Endothelial cell (in vitro differentiated cells): ENCODE measurements at regions not wholly inside any gene's neighbourhood (a gene's known extent, or its start where the extent isn't known, plus 50 kb on each side); places are given as distances from the start of the nearest gene placed in this dataset.

ENCODE experiments used
- DNase-seq: peaks from one replicate; pipeline ENCODE4 v3.0.0; 2021; ENCODE audit warnings: low spot score
- H3K27ac Mint-ChIP-seq: one replicate; pipeline ENCODE4 v1.8.0; 2021; ENCODE audit warnings: mixed read lengths, inconsistent platforms; ENCODE audit not compliant: unreplicated experiment
- H3K27me3 Mint-ChIP-seq: one replicate; pipeline ENCODE4 v1.8.0; 2021; ENCODE audit warnings: mild to moderate bottlenecking, moderate library complexity, mixed read lengths, inconsistent platforms; ENCODE audit not compliant: unreplicated experiment
- H3K36me3 Mint-ChIP-seq: one replicate; pipeline ENCODE4 v1.8.0; 2021; ENCODE audit warnings: mild to moderate bottlenecking, low read depth, mixed read lengths, inconsistent platforms; ENCODE audit not compliant: unreplicated experiment
- H3K4me1 Mint-ChIP-seq: one replicate; pipeline ENCODE4 v1.8.0; 2021; ENCODE audit warnings: mild to moderate bottlenecking, mixed read lengths, inconsistent platforms; ENCODE audit not compliant: unreplicated experiment
- H3K4me3 Mint-ChIP-seq: one replicate; pipeline ENCODE4 v1.8.0; 2021; ENCODE audit warnings: mild to moderate bottlenecking, mixed read lengths, inconsistent platforms; ENCODE audit not compliant: unreplicated experiment
- H3K9me3 Mint-ChIP-seq: one replicate; pipeline ENCODE4 v1.8.0; 2021; ENCODE audit warnings: mixed read lengths, inconsistent platforms; ENCODE audit not compliant: unreplicated experiment
- CTCF ChIP-seq: fragments of 200-600 bp; sonication (generic); IDR thresholded peaks from one replicate; pipeline ENCODE4 v1.5.0; 2021; ENCODE audit warnings: antibody characterized with exemption; ENCODE audit not compliant: unreplicated experiment

- H3K36me3 Mint-ChIP-seq: no peaks in the 10 kb centered on the region
- DNase-seq: no peak
- H3K27ac Mint-ChIP-seq: no peak overlapping the region
- TF ChIP-seq CTCF: no peak
- H3K4me3 Mint-ChIP-seq: no peak overlapping the region
- H3K4me1 Mint-ChIP-seq: no peaks in the 10 kb centered on the region
- H3K27me3 Mint-ChIP-seq: peaks cover 6% of the 10 kb centered on the region
- peaks cover 20% of the 10 kb centered on the region for H3K9me3 Mint-ChIP-seq
Measured at GRCh38 chr5:2519153-2519552, 232.3 kb downstream of the IRX2 start.

DNA sequence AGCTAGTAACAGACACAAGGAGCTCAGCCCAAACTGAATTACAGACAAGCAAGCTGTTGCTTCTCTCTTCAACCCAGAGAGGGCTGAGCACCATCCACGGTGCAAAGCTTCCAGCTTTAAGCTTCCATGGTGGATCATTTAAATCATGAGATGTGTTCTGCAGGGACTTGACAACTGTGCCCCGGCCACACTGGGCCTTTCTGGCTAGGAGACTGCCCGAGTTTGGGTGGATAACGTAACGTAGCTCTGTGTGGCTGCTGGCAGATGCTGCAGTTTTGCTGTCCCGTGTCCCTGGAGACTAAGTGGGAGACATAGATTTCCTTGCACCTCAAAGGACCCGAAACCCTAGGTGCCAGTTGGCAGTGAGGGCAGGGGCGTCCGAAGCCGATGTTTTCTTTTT, 234.0 kb downstream of the IRX2 start:
- Mint-ChIP-seq H3K27ac (no peak overlapping the region), H3K4me1 (no peaks in the 10 kb centered on the region), H3K36me3 (no peaks in the 10 kb centered on the region), H3K4me3 (no peak overlapping the region), H3K9me3 (peaks cover 18% of the 10 kb centered on the region), H3K27me3 (peaks cover 6% of the 10 kb centered on the region)
- DNase-seq: no peak
- TF ChIP-seq CTCF: no peak

- Mint-ChIP-seq H3K36me3 (no peaks in the 10 kb centered on the region), H3K27me3 (peaks cover 6% of the 10 kb centered on the region), H3K27ac (no peak overlapping the region), H3K9me3 (peaks cover 21% of the 10 kb centered on the region), H3K4me1 (no peaks in the 10 kb centered on the region), H3K4me3 (no peak overlapping the region)
- no peak for TF ChIP-seq CTCF
- no peak for DNase-seq
Measured at GRCh38 chr5:2515180-2515764, 236.2 kb downstream of the IRX2 start.

DNA sequence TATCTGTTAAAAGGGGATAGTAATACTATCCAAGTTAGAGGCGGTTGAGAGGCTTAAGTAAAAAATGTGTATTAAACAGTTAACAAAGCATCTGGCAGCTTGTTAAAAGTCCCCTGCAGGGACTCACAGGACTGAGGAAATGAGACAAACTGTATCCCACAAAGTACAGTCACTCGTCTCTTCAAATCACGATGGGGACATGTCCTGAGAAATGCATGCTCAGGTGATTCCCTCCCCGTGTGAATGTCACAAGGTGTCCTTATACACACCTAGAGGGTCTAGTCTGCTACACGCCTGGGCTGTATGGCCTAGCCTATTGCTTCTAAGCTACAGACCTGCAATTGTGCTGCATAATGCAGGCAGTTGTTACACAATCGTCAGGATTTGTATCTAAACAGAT, 237.0 kb downstream of the IRX2 start:
- DNase-seq: no peak
- H3K9me3 Mint-ChIP-seq: peaks cover 28% of the 10 kb centered on the region
- peaks cover 10% of the 10 kb centered on the region for H3K27me3 Mint-ChIP-seq
- H3K4me1 Mint-ChIP-seq: no peaks in the 10 kb centered on the region
- no peak for TF ChIP-seq CTCF
- H3K4me3 Mint-ChIP-seq: no peak overlapping the region
- no peak overlapping the region for H3K27ac Mint-ChIP-seq
- peaks cover 4% of the 10 kb centered on the region for H3K36me3 Mint-ChIP-seq

DNA sequence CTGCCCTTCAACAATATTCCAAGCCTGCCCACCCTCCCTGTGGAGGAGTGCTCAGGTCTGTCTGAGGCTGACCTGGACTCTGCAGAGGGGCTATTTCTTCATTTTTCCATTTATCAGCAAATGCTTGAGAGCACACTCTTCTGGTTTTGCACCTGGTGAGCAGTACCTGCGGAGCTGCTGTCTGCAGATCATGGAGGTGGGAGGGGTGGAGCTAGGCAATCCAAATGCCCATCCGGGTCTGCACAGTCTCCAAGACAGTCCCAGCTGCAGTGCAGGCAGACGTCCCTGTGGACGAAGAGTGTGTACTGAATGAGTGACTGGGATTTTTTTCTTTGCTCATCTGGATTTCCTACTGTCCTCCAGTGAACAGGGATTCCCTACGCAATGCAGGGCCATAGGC, 239.8 kb downstream of the IRX2 start:
- Mint-ChIP-seq H3K36me3 (peaks cover 4% of the 10 kb centered on the region), H3K9me3 (peaks cover 24% of the 10 kb centered on the region), H3K27ac (no peak overlapping the region), H3K4me3 (no peak overlapping the region), H3K4me1 (no peaks in the 10 kb centered on the region), H3K27me3 (peaks cover 10% of the 10 kb centered on the region)
- no peak for TF ChIP-seq CTCF
- DNase-seq: no peak
